Uterus (tissue), 2 donors: ENCODE measurements at regions not wholly inside any gene's neighbourhood (a gene's known extent, or its start where the extent isn't known, plus 50 kb on each side); places are given as distances from the start of the nearest gene placed in this dataset.

Source experiments
- CTCF ChIP-seq, 4 experiments: fragments of 200-600 bp in 2 of 4; fragments of 450-650 bp in 2 of 4; sonication (generic) in 2 of 4; IDR thresholded peaks; one replicate each; pipeline ENCODE4 v1.5.1; 2016 to 2019; ENCODE audit warnings: antibody characterized with exemption in 4 of 4, mild to moderate bottlenecking in 2 of 4, moderate library complexity in 1 of 4
- POLR2A ChIP-seq, 2 donors: fragments of 450-650 bp; IDR thresholded peaks; one replicate each; pipeline ENCODE4 v1.6.1; 2016; ENCODE audit warnings: antibody characterized with exemption in 2 of 2, mild to moderate bottlenecking in 1 of 2, moderate library complexity in 1 of 2

- TF ChIP-seq CTCF (IDR thresholded peaks at IDR 0.05) (no peak), POLR2A (IDR thresholded peaks at IDR 0.05) (no peak)
Measured at GRCh38 chr21:38032082-38032801, 116.0 kb upstream of the KCNJ6 start.
